Hindlimb muscle (tissue), 1 donor: ENCODE measurements at regions not wholly inside any gene's neighbourhood (a gene's known extent, or its start where the extent isn't known, plus 50 kb on each side); places are given as distances from the start of the nearest gene placed in this dataset.
"Not testable (repeated sequence)": the region's sequence is repeated elsewhere in the genome, so short reads cannot be mapped to it uniquely, and the experiment has no call there.

Experiments
- DNase-seq: peaks from one replicate; pipeline ENCODE4 v3.0.0-alpha.2; 2013

GRCh38 chr16:75927810-75928209 lies 201.5 kb upstream of the CPHXL start:
- DNase-seq, result no peak

GRCh38 chr16:75928295-75928694 lies 202.0 kb upstream of the CPHXL start:
- DNase-seq, result no peak

- DNase-seq, result no peak
Measured at GRCh38 chr16:75929046-75929445, 202.8 kb upstream of the CPHXL start.

GRCh38 chr16:75931043-75931442 lies 204.8 kb upstream of the CPHXL start:
- no peak for DNase-seq

GRCh38 chr16:75931970-75932369 lies 205.7 kb upstream of the CPHXL start:
- no peak for DNase-seq

- DNase-seq, result no peak
Measured at GRCh38 chr16:75938818-75939217, 212.5 kb upstream of the CPHXL start.

- DNase-seq, result no peak
Measured at GRCh38 chr16:75942351-75942750, 216.1 kb upstream of the CPHXL start.

- no peak for DNase-seq
Measured at GRCh38 chr16:75942936-75943335, 216.6 kb upstream of the CPHXL start.

- DNase-seq, result no peak
Measured at GRCh38 chr16:75943705-75944514, 217.6 kb upstream of the CPHXL start.

- DNase-seq, result no peak
Measured at GRCh38 chr16:75945916-75946457, 219.7 kb upstream of the CPHXL start.

GRCh38 chr16:75947626-75948239 lies 221.4 kb upstream of the CPHXL start:
- no peak for DNase-seq

- no peak for DNase-seq
Measured at GRCh38 chr16:75948441-75948840, 222.2 kb upstream of the CPHXL start.

- no peak for DNase-seq
Measured at GRCh38 chr16:75948886-75949285, 222.6 kb upstream of the CPHXL start.

- no peak for DNase-seq
Measured at GRCh38 chr16:75952124-75952523, 225.8 kb upstream of the CPHXL start.

- DNase-seq, result no peak
Measured at GRCh38 chr16:75957870-75958269, 231.6 kb upstream of the CPHXL start.

- no peak for DNase-seq
Measured at GRCh38 chr16:75965504-75966374, 239.4 kb upstream of the CPHXL start.

- not testable (repeated sequence) for DNase-seq
Measured at GRCh38 chr16:75969120-75969519, 242.8 kb upstream of the CPHXL start.

- no peak for DNase-seq
Measured at GRCh38 chr16:75971334-75971733, 245.0 kb upstream of the CPHXL start.

GRCh38 chr16:75983296-75983695 lies 257.0 kb upstream of the CPHXL start:
- DNase-seq, result no peak

- no peak for DNase-seq
Measured at GRCh38 chr16:75983741-75984381, 257.6 kb upstream of the CPHXL start.

- DNase-seq, result no peak
Measured at GRCh38 chr16:75987323-75987722, 261.0 kb upstream of the CPHXL start.

- DNase-seq, result no peak
Measured at GRCh38 chr16:75996491-75996890, 270.2 kb upstream of the CPHXL start.

- DNase-seq, result no peak
Measured at GRCh38 chr16:75997606-75998005, 271.3 kb upstream of the CPHXL start.
